GM23248 (cell line): ENCODE measurements at regions not wholly inside any gene's neighbourhood (a gene's known extent, or its start where the extent isn't known, plus 50 kb on each side); places are given as distances from the start of the nearest gene placed in this dataset.

Experiments used
- EZH2 ChIP-seq: fragments of 200-600 bp; sonication (generic); IDR thresholded peaks from 2 replicates; pipeline ENCODE4 v1.6.1; 2018; ENCODE audit warnings: antibody characterized with exemption, mild to moderate bottlenecking; ENCODE audit not compliant: insufficient read depth, poor library complexity, severe bottlenecking
- EZH2phosphoT487 ChIP-seq: fragments of 200-600 bp; sonication (generic); IDR thresholded peaks from 2 replicates; pipeline ENCODE4 v1.6.1; 2018; ENCODE audit warnings: antibody characterized with exemption, moderate library complexity, mild to moderate bottlenecking, low read depth; ENCODE audit not compliant: insufficient read depth

GRCh38 chr4:177001271-177002175 is 208.8 kb upstream of the VEGFC start:
- no peak for TF ChIP-seq EZH2
- no peak for TF ChIP-seq EZH2phosphoT487
